ENCODE measurements at regions not wholly inside any gene's neighbourhood (a gene's known extent, or its start where the extent isn't known, plus 50 kb on each side); places are given as distances from the start of the nearest gene placed in this dataset.
A peak's percentile ranks its signal among the peaks of the same experiment; 100 is the strongest.
"Not testable (repeated sequence)": the region's sequence is repeated elsewhere in the genome, so short reads cannot be mapped to it uniquely, and the experiment has no call there.

DNA sequence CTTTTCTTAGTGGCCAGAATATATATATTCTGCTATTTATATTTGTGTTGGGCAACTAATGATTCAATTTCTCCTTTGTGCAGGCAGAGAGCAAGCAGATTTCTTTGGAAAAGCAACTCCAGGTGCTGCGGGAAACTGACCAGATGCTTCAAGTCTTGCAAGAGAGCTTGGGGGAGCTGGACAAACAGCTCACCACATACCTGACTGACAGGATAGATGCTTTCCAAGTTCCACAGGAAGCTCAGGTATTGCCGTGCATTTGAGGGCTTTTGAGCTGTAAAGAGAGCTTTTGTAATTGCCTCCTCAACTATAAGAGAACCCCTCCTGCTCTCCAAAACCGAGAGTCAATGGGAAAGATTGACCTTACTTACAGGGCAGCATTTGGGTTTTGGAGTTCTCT lies 203.5 kb downstream of the UTRN start:
- H3K36me3 ChIP-seq = peaks cover 75% of the 10 kb centered on the region
- H3K4me3 ChIP-seq = no peak overlapping the region
- H3K27ac ChIP-seq = no peak overlapping the region
- no peak for DNase-seq (ENCODE audit: low read depth in 1 of 2, low spot score in 2 of 2)
- H3K4me1 ChIP-seq (replicated peaks) = peaks cover 5% of the 10 kb centered on the region
- H3K27me3 ChIP-seq (replicated peaks) = no peaks in the 10 kb centered on the region
- H3K9me3 ChIP-seq (replicated peaks) = no peaks in the 10 kb centered on the region

DNA sequence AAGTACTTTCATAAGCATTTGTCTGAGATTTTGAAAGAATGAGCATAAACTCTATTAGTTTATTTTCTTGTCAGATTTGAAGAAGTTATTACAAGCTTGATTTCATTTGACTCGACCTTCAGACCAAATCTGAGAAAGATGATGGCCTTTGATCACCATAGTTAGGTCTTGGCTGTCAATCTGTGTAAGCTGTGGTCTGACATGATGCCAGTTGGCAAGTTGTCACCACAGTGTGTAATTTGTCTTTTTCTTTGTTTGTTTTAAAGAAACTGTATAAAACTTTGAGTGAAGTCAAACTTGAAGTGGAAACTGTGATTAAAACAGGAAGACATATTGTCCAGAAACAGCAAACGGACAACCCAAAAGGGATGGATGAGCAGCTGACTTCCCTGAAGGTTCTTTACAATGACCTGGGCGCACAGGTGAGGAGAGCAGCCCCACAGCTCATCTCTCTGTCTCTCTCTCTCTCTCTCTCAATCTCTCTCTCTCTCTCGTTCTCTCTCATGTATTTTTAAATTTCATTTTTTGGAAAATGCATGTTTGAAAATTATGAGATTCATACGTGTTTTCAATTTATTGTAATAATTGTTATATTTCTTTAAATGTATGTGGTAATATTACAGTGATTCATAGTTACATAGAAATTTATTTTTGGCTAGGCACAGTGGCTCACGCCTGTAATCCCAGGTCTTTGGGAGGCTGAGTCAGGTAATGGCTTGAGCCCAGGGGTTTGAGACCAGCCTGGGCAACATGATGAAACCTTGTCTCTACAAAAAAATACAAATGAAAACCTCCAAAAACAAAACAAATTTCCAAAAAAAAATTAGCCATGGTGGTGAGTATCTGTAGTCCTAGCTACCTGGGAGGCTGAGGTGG lies 208.1 kb downstream of the UTRN start:
- H3K4me3 ChIP-seq = no peak overlapping the region
- H3K36me3 ChIP-seq = peaks cover 76% of the 10 kb centered on the region
- no peak overlapping the region for H3K27ac ChIP-seq
- no peaks in the 10 kb centered on the region for H3K4me1 ChIP-seq (replicated peaks)
- H3K27me3 ChIP-seq (replicated peaks) = no peaks in the 10 kb centered on the region
- H3K9me3 ChIP-seq (replicated peaks) = no peaks in the 10 kb centered on the region
- DNase-seq (ENCODE audit: low read depth in 1 of 2, low spot score in 2 of 2) = no peak

- H3K27me3 ChIP-seq (replicated peaks); DNase-seq (ENCODE audit: low read depth in 1 of 2, low spot score in 2 of 2); H3K4me1 ChIP-seq (replicated peaks); H3K4me3 ChIP-seq; H3K9me3 ChIP-seq (replicated peaks); H3K27ac ChIP-seq: not testable (repeated sequence)
- H3K36me3 ChIP-seq = peaks cover 76% of the 10 kb centered on the region
These were observed 209.9 kb downstream of the UTRN start for GRCh38 chr6:144495076-144495475.

DNA sequence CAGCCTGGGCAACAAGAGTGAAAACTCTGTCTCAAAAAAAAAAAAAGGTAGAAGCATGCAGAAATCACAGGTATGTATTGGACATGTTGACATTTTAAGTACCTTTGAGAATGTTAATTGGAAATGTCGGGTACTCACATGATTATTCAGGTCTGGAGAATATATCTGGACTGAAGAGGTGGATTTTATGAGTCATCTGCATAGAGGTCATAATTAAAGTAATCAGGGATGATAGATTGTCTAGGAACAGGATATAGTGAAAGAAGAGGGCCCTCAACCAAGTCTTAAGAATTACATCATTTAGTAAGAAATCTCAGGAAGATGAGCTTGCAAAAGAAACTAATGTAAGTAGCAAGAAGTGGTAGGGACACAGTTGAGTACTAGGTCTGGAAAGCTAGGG lies 212.5 kb downstream of the UTRN start:
- Histone ChIP-seq H3K36me3 (peaks cover 60% of the 10 kb centered on the region), H3K9me3 (replicated peaks) (no peaks in the 10 kb centered on the region), H3K27ac (no peak overlapping the region), H3K4me3 (no peak overlapping the region), H3K4me1 (replicated peaks) (no peaks in the 10 kb centered on the region), H3K27me3 (replicated peaks) (no peaks in the 10 kb centered on the region)
- DNase-seq (ENCODE audit: low read depth in 1 of 2, low spot score in 2 of 2) = no peak

DNA sequence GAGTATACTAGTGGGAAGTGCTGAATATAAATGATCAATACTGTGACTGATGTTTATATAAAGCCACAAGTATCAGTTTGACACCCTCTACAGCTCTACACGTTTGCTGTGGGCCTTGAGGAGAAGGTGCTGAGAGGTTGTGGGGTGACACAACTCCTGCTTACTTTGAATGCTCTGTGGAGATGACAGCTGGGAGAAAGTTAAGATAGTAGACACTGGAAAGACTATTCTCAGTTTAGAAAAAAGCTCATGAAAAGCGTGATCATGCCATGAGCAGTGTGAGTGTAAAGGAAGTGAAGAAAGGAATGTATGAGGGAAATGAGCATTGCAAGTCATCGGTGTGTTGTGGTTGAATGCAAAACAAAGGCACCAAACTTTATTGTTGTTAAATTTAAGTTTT lies 215.8 kb downstream of the UTRN start:
- Histone ChIP-seq H3K9me3 (replicated peaks) (no peaks in the 10 kb centered on the region), H3K27me3 (replicated peaks) (no peaks in the 10 kb centered on the region), H3K4me3 (no peak overlapping the region), H3K4me1 (replicated peaks) (no peaks in the 10 kb centered on the region), H3K27ac (no peak overlapping the region), H3K36me3 (peaks cover 57% of the 10 kb centered on the region)
- DNase-seq (ENCODE audit: low read depth in 1 of 2, low spot score in 2 of 2) = no peak

DNA sequence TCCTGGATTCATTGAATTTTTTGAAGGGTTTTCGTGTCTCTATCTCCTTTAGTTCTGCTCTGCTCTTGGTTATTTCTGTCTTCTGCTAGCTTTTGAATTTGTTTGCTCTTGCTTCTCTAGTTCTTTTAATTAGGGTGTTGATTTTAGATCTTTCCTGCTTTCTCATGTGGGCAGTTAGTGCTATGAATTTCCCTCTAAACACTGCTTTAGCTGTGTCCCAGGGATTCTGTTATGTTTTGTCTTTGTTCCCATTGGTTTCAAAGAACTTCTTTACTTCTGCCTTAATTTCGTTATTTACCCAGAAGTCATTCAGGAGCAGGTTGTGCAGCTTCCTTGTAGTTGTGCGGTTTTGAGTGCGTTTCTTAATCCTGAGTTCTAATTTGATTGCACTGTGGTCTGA lies 220.1 kb downstream of the UTRN start:
- not testable (repeated sequence) for H3K27ac ChIP-seq; H3K4me1 ChIP-seq (replicated peaks); H3K9me3 ChIP-seq (replicated peaks); H3K27me3 ChIP-seq (replicated peaks); H3K4me3 ChIP-seq; DNase-seq (ENCODE audit: low read depth in 1 of 2, low spot score in 2 of 2)
- peaks cover 44% of the 10 kb centered on the region for H3K36me3 ChIP-seq

DNA sequence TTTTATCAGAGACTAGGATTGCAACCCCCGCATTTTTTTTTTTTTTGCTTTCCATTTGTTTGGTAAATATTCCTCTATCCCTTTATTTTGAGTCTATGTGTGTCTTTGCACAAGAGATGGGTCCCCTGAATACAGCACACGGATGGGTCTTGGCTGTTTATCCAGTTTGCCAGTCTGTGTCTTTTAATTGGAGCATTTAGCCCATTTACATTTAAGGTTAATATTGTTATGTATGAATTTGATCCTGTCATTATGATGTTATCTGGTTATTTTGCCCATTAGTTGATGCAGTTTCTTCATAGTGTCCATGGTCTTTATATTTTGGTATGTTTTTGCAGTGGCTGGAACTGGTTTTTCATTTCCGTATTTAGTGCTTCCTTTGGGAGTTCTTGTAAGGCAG lies 220.9 kb downstream of the UTRN start:
- not testable (repeated sequence) for DNase-seq (ENCODE audit: low read depth in 1 of 2, low spot score in 2 of 2); H3K4me3 ChIP-seq; H3K27ac ChIP-seq; H3K4me1 ChIP-seq (replicated peaks); H3K9me3 ChIP-seq (replicated peaks); H3K27me3 ChIP-seq (replicated peaks)
- peaks cover 43% of the 10 kb centered on the region for H3K36me3 ChIP-seq

DNA sequence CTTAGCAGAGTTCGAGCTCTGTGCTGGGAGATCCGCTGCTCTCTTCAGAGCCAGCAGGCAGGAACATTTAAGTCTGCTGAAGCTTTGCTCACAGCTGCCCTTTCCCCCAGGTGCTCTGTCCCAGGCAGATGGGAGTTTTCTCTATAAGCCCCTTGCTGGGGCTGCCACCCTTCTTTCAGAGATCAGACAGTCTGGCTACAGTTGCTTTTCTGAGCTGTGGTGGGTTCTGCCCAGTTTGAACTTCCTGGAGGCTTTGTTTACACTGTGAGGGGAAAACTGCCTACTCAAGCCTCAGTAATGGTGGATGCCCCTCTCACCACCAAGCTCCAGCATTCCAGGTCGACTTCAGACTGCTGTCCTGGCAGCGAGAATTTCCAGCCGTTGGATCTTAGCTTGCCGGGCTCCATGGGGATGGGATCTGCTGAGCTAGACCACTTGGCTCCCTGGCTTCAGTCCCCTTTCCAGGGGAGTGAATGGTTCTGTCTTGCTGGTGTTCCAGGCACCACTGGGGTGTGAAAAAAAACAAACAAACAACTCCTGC lies 222.7 kb downstream of the UTRN start:
- H3K4me3 ChIP-seq; H3K9me3 ChIP-seq (replicated peaks); H3K27ac ChIP-seq; H3K4me1 ChIP-seq (replicated peaks); H3K27me3 ChIP-seq (replicated peaks); DNase-seq (ENCODE audit: low read depth in 1 of 2, low spot score in 2 of 2): not testable (repeated sequence)
- H3K36me3 ChIP-seq = peaks cover 38% of the 10 kb centered on the region

- H3K4me3 ChIP-seq = no peak overlapping the region
- H3K4me1 ChIP-seq (replicated peaks) = peaks cover 10% of the 10 kb centered on the region
- no peak overlapping the region for H3K27ac ChIP-seq
- no peaks in the 10 kb centered on the region for H3K9me3 ChIP-seq (replicated peaks)
- no peak for DNase-seq (ENCODE audit: low read depth in 1 of 2, low spot score in 2 of 2)
- H3K36me3 ChIP-seq = peaks cover 39% of the 10 kb centered on the region
- no peaks in the 10 kb centered on the region for H3K27me3 ChIP-seq (replicated peaks)
These were observed 225.7 kb downstream of the UTRN start for GRCh38 chr6:144510859-144511258.

DNA sequence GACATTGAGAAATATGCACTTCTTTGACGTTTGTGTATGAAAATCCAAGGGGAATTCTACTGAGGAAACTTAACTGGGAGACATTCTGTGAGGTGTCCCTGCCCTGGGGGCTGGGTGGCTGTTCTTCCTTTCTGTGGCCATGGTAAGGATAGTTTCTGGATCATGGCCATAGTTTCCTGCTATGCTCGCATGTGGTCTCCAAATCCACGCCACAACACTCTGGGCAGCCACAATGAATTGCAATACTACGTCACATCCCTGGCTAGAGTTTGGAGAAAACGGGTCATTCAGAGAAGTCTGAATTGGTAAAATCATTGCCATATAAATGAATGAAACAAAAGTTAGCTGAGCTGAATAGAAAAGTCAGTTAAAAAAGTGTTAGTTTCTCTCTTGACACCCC lies 230.6 kb downstream of the UTRN start:
- H3K27me3 ChIP-seq (replicated peaks) = no peaks in the 10 kb centered on the region
- no peak overlapping the region for H3K4me3 ChIP-seq
- peaks cover 42% of the 10 kb centered on the region for H3K36me3 ChIP-seq

GRCh38 chr6:144519426-144519825 lies 234.3 kb downstream of the UTRN start:
- H3K36me3 ChIP-seq = peaks cover 47% of the 10 kb centered on the region
- no peak overlapping the region for H3K4me3 ChIP-seq
- no peaks in the 10 kb centered on the region for H3K9me3 ChIP-seq (replicated peaks)
- no peaks in the 10 kb centered on the region for H3K27me3 ChIP-seq (replicated peaks)
- H3K4me1 ChIP-seq (replicated peaks) = peaks cover 9% of the 10 kb centered on the region
- no peak for DNase-seq (ENCODE audit: low read depth in 1 of 2, low spot score in 2 of 2)
- no peak overlapping the region for H3K27ac ChIP-seq

More for the DNA sequence above, 230.6 kb downstream of the UTRN start:
- Histone ChIP-seq H3K4me1 (replicated peaks) (peaks cover 10% of the 10 kb centered on the region), H3K27ac (no peak overlapping the region), H3K9me3 (replicated peaks) (no peaks in the 10 kb centered on the region)
- DNase-seq (ENCODE audit: low read depth in 1 of 2, low spot score in 2 of 2) = no peak

DNA sequence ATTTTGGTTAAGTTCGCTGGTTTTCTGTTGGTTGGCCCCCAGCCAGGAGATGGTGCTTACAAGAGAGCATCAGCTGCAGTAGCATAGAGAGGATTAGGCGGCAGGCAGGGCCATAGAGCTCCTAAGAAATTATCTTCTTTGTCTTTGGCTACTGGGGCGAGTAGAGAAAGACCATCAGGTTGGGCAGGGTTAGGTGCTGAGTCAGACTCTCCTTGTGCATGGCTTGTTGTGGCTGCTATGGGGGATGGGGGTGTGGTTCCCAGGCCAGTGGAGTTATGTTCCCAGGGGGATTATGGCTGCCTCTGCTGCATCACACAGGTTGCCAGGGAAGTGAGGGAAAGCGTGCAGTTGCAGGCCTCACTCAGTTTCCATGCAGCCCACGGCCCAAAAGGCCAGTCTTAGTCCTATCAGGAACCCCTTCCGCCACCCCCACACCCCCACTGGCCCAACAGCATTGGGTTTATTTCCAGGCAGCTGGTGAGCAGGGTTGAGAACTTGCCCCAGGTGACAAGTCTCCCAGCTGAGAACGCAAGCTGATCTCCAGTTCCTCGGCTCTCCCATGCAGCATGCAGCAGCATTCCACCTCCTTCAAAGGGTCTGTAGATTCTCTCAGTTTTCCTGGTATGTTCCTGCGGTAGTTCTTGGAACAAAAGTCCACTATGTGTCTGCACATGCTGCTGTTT lies 243.7 kb downstream of the UTRN start:
- Histone ChIP-seq H3K4me3 (no peak overlapping the region), H3K27me3 (replicated peaks) (no peaks in the 10 kb centered on the region), H3K27ac (no peak overlapping the region), H3K4me1 (replicated peaks) (0 out of 2 replicates have a peak, but pooled peaks cover 4% of the 10 kb centered on the region), H3K36me3 (peaks cover 66% of the 10 kb centered on the region), H3K9me3 (replicated peaks) (no peaks in the 10 kb centered on the region)
- peak in 1 of 2 experiments; percentile 53 for DNase-seq (ENCODE audit: low read depth in 1 of 2, low spot score in 2 of 2)

DNA sequence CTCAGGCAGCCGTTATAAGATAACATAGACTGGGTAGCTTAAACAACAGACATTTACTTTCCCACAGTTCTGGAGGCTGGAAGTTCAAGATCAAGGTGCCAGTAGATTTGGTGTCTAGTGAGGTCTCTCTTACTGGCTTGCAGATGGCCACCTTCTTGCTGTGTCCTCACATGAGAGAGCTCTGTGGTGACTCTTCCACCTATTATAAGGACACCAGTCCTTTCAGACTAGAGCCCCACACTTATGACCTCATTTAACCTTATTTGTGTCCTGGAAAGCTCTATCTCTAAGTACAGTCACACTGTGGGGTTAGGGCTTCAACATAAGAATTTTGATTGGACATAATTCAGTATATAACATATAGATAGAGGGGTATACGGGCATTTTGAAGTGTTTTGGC lies 245.0 kb downstream of the UTRN start:
- H3K9me3 ChIP-seq (replicated peaks) = no peaks in the 10 kb centered on the region
- no peak for DNase-seq (ENCODE audit: low read depth in 1 of 2, low spot score in 2 of 2)
- no peaks in the 10 kb centered on the region for H3K27me3 ChIP-seq (replicated peaks)
- no peak overlapping the region for H3K27ac ChIP-seq
- peaks cover 67% of the 10 kb centered on the region for H3K36me3 ChIP-seq
- H3K4me3 ChIP-seq = no peak overlapping the region
- 0 out of 2 replicates have a peak, but pooled peaks cover 4% of the 10 kb centered on the region for H3K4me1 ChIP-seq (replicated peaks)

DNA sequence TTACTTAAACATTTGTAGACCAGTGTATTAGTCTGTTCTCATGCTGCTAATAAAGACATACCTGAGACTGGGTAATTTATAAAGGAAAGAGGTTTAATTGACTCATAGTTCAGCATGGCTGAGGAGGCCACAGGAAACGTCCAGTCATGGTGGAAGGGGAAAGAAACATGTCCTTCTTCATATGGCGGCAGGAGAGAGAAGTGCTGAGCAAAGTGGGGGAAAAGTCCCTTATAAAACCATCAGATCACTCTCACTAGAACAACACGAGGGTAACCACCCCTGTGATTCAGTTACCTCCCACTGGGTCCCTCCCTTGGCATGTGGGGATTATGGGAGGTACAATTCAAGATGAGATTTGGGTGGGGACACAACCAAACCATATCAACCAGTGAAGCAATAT lies 247.1 kb downstream of the UTRN start:
- not testable (repeated sequence) for H3K27ac ChIP-seq

More for the DNA sequence above, 247.1 kb downstream of the UTRN start:
- H3K27me3 ChIP-seq (replicated peaks); H3K4me1 ChIP-seq (replicated peaks); H3K9me3 ChIP-seq (replicated peaks); DNase-seq (ENCODE audit: low read depth in 1 of 2, low spot score in 2 of 2); H3K4me3 ChIP-seq: not testable (repeated sequence)
- peaks cover 60% of the 10 kb centered on the region for H3K36me3 ChIP-seq

Measured in SJSA1 (cell line).